ENCODE measurements at regions not wholly inside any gene's neighbourhood (a gene's known extent, or its start where the extent isn't known, plus 50 kb on each side); places are given as distances from the start of the nearest gene placed in this dataset.

DNA sequence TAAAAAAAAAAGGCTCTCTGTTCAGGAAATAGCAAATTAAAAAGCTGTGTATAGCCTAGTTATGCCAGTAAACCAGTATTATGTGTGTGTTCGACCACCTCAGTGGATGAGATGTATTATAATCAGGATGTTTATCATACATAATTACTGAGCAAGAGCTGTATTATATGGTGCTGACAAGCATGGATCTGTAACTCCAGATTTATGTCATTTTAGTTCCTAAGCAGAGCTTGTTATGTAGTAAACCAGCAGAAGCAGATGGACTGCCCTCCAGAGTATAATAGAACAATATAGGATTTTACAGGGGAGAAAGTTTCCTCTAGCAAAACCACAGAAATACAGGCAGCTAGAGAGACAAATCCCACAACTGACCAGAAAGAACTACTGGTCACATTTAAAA lies 627.4 kb upstream of the EPHA5 start:
- Histone ChIP-seq H3K9ac (ENCODE audit: low read length) (no peak overlapping the region), H4K20me1 (ENCODE audit: insufficient read depth, low read length) (no peaks in the 10 kb centered on the region), H3K27me3 (ENCODE audit: insufficient read depth, low read length) (no peaks in the 10 kb centered on the region), H3K36me3 (ENCODE audit: insufficient read depth, low read length) (no peaks in the 10 kb centered on the region), H3K4me3 (ENCODE audit: insufficient read depth, low read depth, low read length) (no peak overlapping the region), H3K4me2 (ENCODE audit: low read length) (no peak overlapping the region), H3K9me3 (ENCODE audit: insufficient read depth, low read depth, low read length) (no peaks in the 10 kb centered on the region), H3K27ac (ENCODE audit: low read depth, low read length) (no peak overlapping the region), H3K4me1 (ENCODE audit: insufficient read depth, low read length) (no peaks in the 10 kb centered on the region), H2AFZ (ENCODE audit: low read depth, low read length) (no peak overlapping the region), H3K79me2 (ENCODE audit: insufficient read depth, low read length) (no peaks in the 10 kb centered on the region)
- FAIRE-seq (no peak), DNase-seq (ENCODE audit: low read depth) (no peak)
- H3K9me3 Mint-ChIP-seq (ENCODE audit: unreplicated experiment): no peaks in the 10 kb centered on the region
- peaks cover 2% of the 10 kb centered on the region for H3K4me1 Mint-ChIP-seq (ENCODE audit: low read depth, unreplicated experiment)
- TF ChIP-seq, protein P1, sequence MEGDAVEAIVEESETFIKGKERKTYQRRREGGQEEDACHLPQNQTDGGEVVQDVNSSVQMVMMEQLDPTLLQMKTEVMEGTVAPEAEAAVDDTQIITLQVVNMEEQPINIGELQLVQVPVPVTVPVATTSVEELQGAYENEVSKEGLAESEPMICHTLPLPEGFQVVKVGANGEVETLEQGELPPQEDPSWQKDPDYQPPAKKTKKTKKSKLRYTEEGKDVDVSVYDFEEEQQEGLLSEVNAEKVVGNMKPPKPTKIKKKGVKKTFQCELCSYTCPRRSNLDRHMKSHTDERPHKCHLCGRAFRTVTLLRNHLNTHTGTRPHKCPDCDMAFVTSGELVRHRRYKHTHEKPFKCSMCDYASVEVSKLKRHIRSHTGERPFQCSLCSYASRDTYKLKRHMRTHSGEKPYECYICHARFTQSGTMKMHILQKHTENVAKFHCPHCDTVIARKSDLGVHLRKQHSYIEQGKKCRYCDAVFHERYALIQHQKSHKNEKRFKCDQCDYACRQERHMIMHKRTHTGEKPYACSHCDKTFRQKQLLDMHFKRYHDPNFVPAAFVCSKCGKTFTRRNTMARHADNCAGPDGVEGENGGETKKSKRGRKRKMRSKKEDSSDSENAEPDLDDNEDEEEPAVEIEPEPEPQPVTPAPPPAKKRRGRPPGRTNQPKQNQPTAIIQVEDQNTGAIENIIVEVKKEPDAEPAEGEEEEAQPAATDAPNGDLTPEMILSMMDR (IDR thresholded peaks at IDR 0.05; ENCODE audit: insufficient read depth, low read depth, low read length): no peak
- TF ChIP-seq EZH2 (IDR thresholded peaks at IDR 0.05; ENCODE audit: insufficient read depth, low read length): no peak
- H3K36me3 Mint-ChIP-seq (ENCODE audit: low read depth, unreplicated experiment): no peaks in the 10 kb centered on the region
- H3K27ac Mint-ChIP-seq (ENCODE audit: unreplicated experiment): no peak overlapping the region
- H3K27me3 Mint-ChIP-seq (ENCODE audit: low read depth, unreplicated experiment): no peaks in the 10 kb centered on the region
- H3K4me3 Mint-ChIP-seq (ENCODE audit: unreplicated experiment): no peak overlapping the region

DNA sequence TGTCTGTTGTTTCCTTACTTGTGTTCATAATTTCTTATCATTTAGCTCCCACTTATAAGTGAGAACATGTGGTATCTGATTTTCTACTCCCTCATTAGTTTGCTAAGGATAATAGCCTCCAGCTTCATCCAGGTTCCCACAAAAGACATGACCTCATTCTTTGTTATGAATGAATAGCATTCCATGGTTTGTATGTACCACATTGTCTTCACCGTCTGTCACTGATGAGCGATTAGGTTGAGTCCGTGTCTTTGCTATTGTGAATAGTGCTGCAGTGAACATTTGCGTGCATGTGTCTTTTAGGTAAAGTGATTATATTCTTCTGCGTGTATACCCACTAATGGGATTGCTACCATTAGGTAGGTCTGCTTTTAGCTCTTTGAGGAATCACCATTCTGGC lies 624.3 kb upstream of the EPHA5 start:
- H3K27ac ChIP-seq (ENCODE audit: low read depth, low read length): no peak overlapping the region
- no peak overlapping the region for H3K4me2 ChIP-seq (ENCODE audit: low read length)
- no peaks in the 10 kb centered on the region for H3K79me2 ChIP-seq (ENCODE audit: insufficient read depth, low read length)
- no peak overlapping the region for H3K9ac ChIP-seq (ENCODE audit: low read length)
- no peaks in the 10 kb centered on the region for H3K27me3 Mint-ChIP-seq (ENCODE audit: low read depth, unreplicated experiment)
- no peaks in the 10 kb centered on the region for H3K27me3 ChIP-seq (ENCODE audit: insufficient read depth, low read length)
- no peaks in the 10 kb centered on the region for H3K9me3 Mint-ChIP-seq (ENCODE audit: unreplicated experiment)
- FAIRE-seq (no peak), DNase-seq (ENCODE audit: low read depth) (peak; percentile 82)
- TF ChIP-seq, protein P1 (IDR thresholded peaks at IDR 0.05; ENCODE audit: insufficient read depth, low read depth, low read length): no peak
- no peak for TF ChIP-seq EZH2 (IDR thresholded peaks at IDR 0.05; ENCODE audit: insufficient read depth, low read length)
- no peak overlapping the region for H3K4me3 Mint-ChIP-seq (ENCODE audit: unreplicated experiment)
- no peak overlapping the region for H2AFZ ChIP-seq (ENCODE audit: low read depth, low read length)
- H3K36me3 Mint-ChIP-seq (ENCODE audit: low read depth, unreplicated experiment): no peaks in the 10 kb centered on the region
- no peak overlapping the region for H3K4me3 ChIP-seq (ENCODE audit: insufficient read depth, low read depth, low read length)
- H3K4me1 Mint-ChIP-seq (ENCODE audit: low read depth, unreplicated experiment): peaks cover 2% of the 10 kb centered on the region
- H3K27ac Mint-ChIP-seq (ENCODE audit: unreplicated experiment): no peak overlapping the region
- H3K4me1 ChIP-seq (ENCODE audit: insufficient read depth, low read length): no peaks in the 10 kb centered on the region
- no peaks in the 10 kb centered on the region for H3K9me3 ChIP-seq (ENCODE audit: insufficient read depth, low read depth, low read length)
- H3K36me3 ChIP-seq (ENCODE audit: insufficient read depth, low read length): no peaks in the 10 kb centered on the region
- no peaks in the 10 kb centered on the region for H4K20me1 ChIP-seq (ENCODE audit: insufficient read depth, low read length)

DNA sequence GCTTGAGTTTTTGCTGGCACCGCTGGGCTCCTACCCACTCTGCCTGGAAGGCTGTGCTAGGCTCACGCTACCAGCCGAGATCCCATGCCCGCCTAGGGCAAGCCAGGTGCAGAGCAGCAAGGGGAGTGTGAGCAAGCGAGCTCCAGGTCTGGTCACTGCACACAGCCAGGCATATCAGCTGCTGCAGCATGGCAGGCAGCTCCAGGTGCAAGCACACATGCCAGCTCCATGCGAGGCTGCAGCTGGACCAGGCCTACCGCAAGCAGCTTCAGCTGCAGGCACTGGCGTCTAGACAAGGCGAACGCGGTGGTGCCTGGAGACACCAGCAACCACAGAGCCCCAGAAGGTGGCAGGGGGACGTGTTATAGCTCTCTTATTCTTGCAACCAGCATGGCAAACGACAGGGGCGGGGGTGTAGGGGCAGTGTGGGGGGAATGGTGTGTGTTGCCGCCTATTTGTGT lies 614.7 kb upstream of the EPHA5 start:
- H3K4me3 Mint-ChIP-seq (ENCODE audit: unreplicated experiment): no peak overlapping the region
- H3K4me2 ChIP-seq (ENCODE audit: low read length): no peak overlapping the region
- no peaks in the 10 kb centered on the region for H3K9me3 ChIP-seq (ENCODE audit: insufficient read depth, low read depth, low read length)
- H2AFZ ChIP-seq (ENCODE audit: low read depth, low read length): peak overlapping the region; percentile 39
- H3K27me3 Mint-ChIP-seq (ENCODE audit: low read depth, unreplicated experiment): peaks cover 1% of the 10 kb centered on the region
- no peak overlapping the region for H3K27ac ChIP-seq (ENCODE audit: low read depth, low read length)
- H4K20me1 ChIP-seq (ENCODE audit: insufficient read depth, low read length): no peaks in the 10 kb centered on the region
- no peaks in the 10 kb centered on the region for H3K27me3 ChIP-seq (ENCODE audit: insufficient read depth, low read length)
- peaks cover 2% of the 10 kb centered on the region for H3K9me3 Mint-ChIP-seq (ENCODE audit: unreplicated experiment)
- no peak overlapping the region for H3K27ac Mint-ChIP-seq (ENCODE audit: unreplicated experiment)
- H3K4me1 ChIP-seq (ENCODE audit: insufficient read depth, low read length): no peaks in the 10 kb centered on the region
- no peak for FAIRE-seq
- no peaks in the 10 kb centered on the region for H3K36me3 ChIP-seq (ENCODE audit: insufficient read depth, low read length)
- H3K4me3 ChIP-seq (ENCODE audit: insufficient read depth, low read depth, low read length): no peak overlapping the region
- no peaks in the 10 kb centered on the region for H3K4me1 Mint-ChIP-seq (ENCODE audit: low read depth, unreplicated experiment)
- no peak for DNase-seq (ENCODE audit: low read depth)
- TF ChIP-seq EZH2 (IDR thresholded peaks at IDR 0.05; ENCODE audit: insufficient read depth, low read length): no peak
- TF ChIP-seq, protein P1 (IDR thresholded peaks at IDR 0.05; ENCODE audit: insufficient read depth, low read depth, low read length): no peak
- H3K79me2 ChIP-seq (ENCODE audit: insufficient read depth, low read length): no peaks in the 10 kb centered on the region
- H3K36me3 Mint-ChIP-seq (ENCODE audit: low read depth, unreplicated experiment): no peaks in the 10 kb centered on the region
- H3K9ac ChIP-seq (ENCODE audit: low read length): no peak overlapping the region

Measured in astrocyte (in vitro differentiated cells and primary cell).